Ishikawa (cell line): ENCODE measurements at regions not wholly inside any gene's neighbourhood (a gene's known extent, or its start where the extent isn't known, plus 50 kb on each side); places are given as distances from the start of the nearest gene placed in this dataset.

Source experiments
- CEBPB ChIP-seq: IDR thresholded peaks from 2 replicates; pipeline ENCODE4 v1.6.1; 2012
- CREB1 ChIP-seq: IDR thresholded peaks from 2 replicates; pipeline ENCODE4 v1.6.1; 2012; ENCODE audit warnings: low read depth
- EP300 ChIP-seq: IDR thresholded peaks from 2 replicates; pipeline ENCODE4 v1.6.1; 2012; ENCODE audit warnings: borderline replicate concordance
- FOXM1 ChIP-seq: IDR thresholded peaks from 2 replicates; pipeline ENCODE4 v1.6.1; 2012; ENCODE audit warnings: low read depth, borderline replicate concordance
- NFIC ChIP-seq: IDR thresholded peaks from 2 replicates; pipeline ENCODE4 v1.6.1; 2012
- RAD21 ChIP-seq: IDR thresholded peaks from 2 replicates; pipeline ENCODE4 v1.6.1; 2012; ENCODE audit warnings: low read depth
- REST ChIP-seq: IDR thresholded peaks from 2 replicates; pipeline ENCODE4 v1.6.1; 2012; ENCODE audit warnings: low read depth, mild to moderate bottlenecking
- TAF1 ChIP-seq: IDR thresholded peaks from 2 replicates; pipeline ENCODE4 v1.6.1; 2012; ENCODE audit warnings: low read depth, mild to moderate bottlenecking
- TCF12 ChIP-seq: IDR thresholded peaks from 2 replicates; pipeline ENCODE4 v1.6.1; 2012; ENCODE audit warnings: low read depth
- TEAD4 ChIP-seq: IDR thresholded peaks from 2 replicates; pipeline ENCODE4 v1.6.1; 2012
- USF1 ChIP-seq: IDR thresholded peaks from 2 replicates; pipeline ENCODE4 v1.6.1; 2012
- YY1 ChIP-seq: IDR thresholded peaks from 2 replicates; pipeline ENCODE4 v1.6.1; 2012; ENCODE audit warnings: low read depth
- TF ChIP-seq, protein P1 (sequence below): IDR thresholded peaks from 2 replicates; pipeline ENCODE4 v1.6.1; 2012

DNA sequence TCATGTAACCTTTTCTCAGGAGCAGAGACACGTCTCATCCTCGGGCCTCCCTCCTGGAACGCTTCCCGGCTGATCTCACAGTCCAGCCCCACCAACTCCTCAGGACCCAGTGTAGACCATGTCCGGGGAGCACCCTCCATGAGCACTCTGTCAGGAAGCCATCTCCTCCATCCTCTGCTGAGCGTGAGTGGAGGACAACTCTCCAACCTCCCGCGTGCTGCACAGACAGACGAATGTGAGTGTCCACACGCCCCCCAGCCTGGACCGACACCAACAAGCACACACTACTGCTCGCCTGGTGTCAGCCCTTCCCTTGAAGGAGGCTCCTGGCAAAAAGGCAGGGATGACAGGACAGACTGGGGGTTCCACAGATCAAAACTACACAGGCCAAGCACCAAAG is 86.6 kb downstream of the SHANK2 start:
- TF ChIP-seq, protein P1, sequence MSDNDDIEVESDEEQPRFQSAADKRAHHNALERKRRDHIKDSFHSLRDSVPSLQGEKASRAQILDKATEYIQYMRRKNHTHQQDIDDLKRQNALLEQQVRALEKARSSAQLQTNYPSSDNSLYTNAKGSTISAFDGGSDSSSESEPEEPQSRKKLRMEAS = no peak
- TF ChIP-seq CEBPB (no peak), CREB1 (no peak), TCF12 (no peak), YY1 (no peak), EP300 (no peak), TAF1 (no peak), TEAD4 (no peak), USF1 (no peak), REST (no peak), FOXM1 (no peak), RAD21 (no peak), NFIC (no peak)
